ENCODE measurements at regions not wholly inside any gene's neighbourhood (a gene's known extent, or its start where the extent isn't known, plus 50 kb on each side); places are given as distances from the start of the nearest gene placed in this dataset.
A peak's percentile ranks its signal among the peaks of the same experiment; 100 is the strongest.

- POLR2A ChIA-PET: no interaction called here
- CTCF ChIA-PET: no interaction called here
- no peaks in the 10 kb centered on the region for H3K36me3 ChIP-seq (ENCODE audit: insufficient read depth, low read length)
These were observed 96.9 kb downstream of the ADSS2 start for GRCh38 chr1:244354810-244355278.

GRCh38 chr1:244356376-244356775 is 95.3 kb downstream of the ADSS2 start:
- ChIA-PET POLR2A (no interaction called here), CTCF (interaction anchor here (0.7 kb wide), 1 partner anchor 541 kb away, joined by 3 read pairs; no protein-coding TSS in a partner anchor)
- H3K27ac ChIP-seq (ENCODE audit: low read depth in 1 of 2, low read length in 2 of 2): no peak overlapping the region
- Mint-ChIP-seq H3K9me3 (no peaks in the 10 kb centered on the region), H3K27ac (no peak overlapping the region), H3K4me3 (no peak overlapping the region), H3K36me3 (ENCODE audit: low read depth) (no peaks in the 10 kb centered on the region), H3K4me1 (ENCODE audit: low read depth) (no peaks in the 10 kb centered on the region), H3K27me3 (no peaks in the 10 kb centered on the region)
- no peak for DNase-seq
- TF ChIP-seq CTCF (IDR thresholded peaks at IDR 0.05): no peak
- intact Hi-C loops (cut with DNase I, micrococcal nuclease): no loop called here
- no peaks in the 10 kb centered on the region for H3K27me3 ChIP-seq (ENCODE audit: control insufficient read depth in 1 of 2, insufficient read depth in 2 of 2, low read length in 2 of 2)
- no peaks in the 10 kb centered on the region for H3K4me1 ChIP-seq (ENCODE audit: insufficient read depth, low read length)
- no peaks in the 10 kb centered on the region for H3K36me3 ChIP-seq (ENCODE audit: insufficient read depth, low read length)
- no peak for ATAC-seq (ENCODE audit: poor library complexity)
- H3K9me3 ChIP-seq (ENCODE audit: control insufficient read depth in 1 of 2, insufficient read depth in 1 of 2, low read length in 2 of 2): no peaks in the 10 kb centered on the region
- H3K4me3 ChIP-seq (ENCODE audit: low read length): no peak overlapping the region

More at GRCh38 chr1:244354810-244355278, 96.9 kb downstream of the ADSS2 start:
- H3K27ac ChIP-seq (ENCODE audit: low read depth in 1 of 2, low read length in 2 of 2): no peak overlapping the region
- no peaks in the 10 kb centered on the region for H3K9me3 ChIP-seq (ENCODE audit: control insufficient read depth in 1 of 2, insufficient read depth in 1 of 2, low read length in 2 of 2)
- no peaks in the 10 kb centered on the region for H3K4me1 Mint-ChIP-seq (ENCODE audit: low read depth)
- H3K4me1 ChIP-seq (ENCODE audit: insufficient read depth, low read length): peaks cover 2% of the 10 kb centered on the region
- no peak for TF ChIP-seq CTCF (IDR thresholded peaks at IDR 0.05)
- no peaks in the 10 kb centered on the region for H3K27me3 ChIP-seq (ENCODE audit: control insufficient read depth in 1 of 2, insufficient read depth in 2 of 2, low read length in 2 of 2)
- no peaks in the 10 kb centered on the region for H3K27me3 Mint-ChIP-seq
- H3K4me3 Mint-ChIP-seq: no peak overlapping the region
- no peak overlapping the region for H3K4me3 ChIP-seq (ENCODE audit: low read length)
- intact Hi-C loops (cut with DNase I, micrococcal nuclease): no loop called here
- ATAC-seq (ENCODE audit: poor library complexity) (no peak), DNase-seq (peak in 3 of 14 experiments; percentile 7 to 35 (median 24))
- H3K36me3 Mint-ChIP-seq (ENCODE audit: low read depth): no peaks in the 10 kb centered on the region
- no peaks in the 10 kb centered on the region for H3K9me3 Mint-ChIP-seq
- H3K27ac Mint-ChIP-seq: no peak overlapping the region

Measured in CD4-positive, alpha-beta T cell (primary cell).